Activated T-helper 1 cell treated with anti-CD3 and anti-CD28 coated beads, Interleukin-12 subunit alpha, Interleukin-12 subunit beta, Interleukin-2, Interleukin-4 antibody, amounts not matched to agents 30 ng/mL and 10 ng/mL and 1 ng/mL, durations not matched to agents 14 hours and 24 hours and 36 hours (primary cell): ENCODE measurements at regions not wholly inside any gene's neighbourhood (a gene's known extent, or its start where the extent isn't known, plus 50 kb on each side); places are given as distances from the start of the nearest gene placed in this dataset.

Experiments
- DNase-seq: peaks from one replicate; pipeline ENCODE4 v3.0.0; 2021; ENCODE audit warnings: low spot score
- H3K27ac Mint-ChIP-seq: one replicate; pipeline ENCODE4 v1.8.0; 2021; ENCODE audit warnings: mild to moderate bottlenecking, mixed read lengths
- H3K27me3 Mint-ChIP-seq: one replicate; pipeline ENCODE4 v1.8.0; 2022; ENCODE audit warnings: mild to moderate bottlenecking, moderate library complexity, mixed read lengths; ENCODE audit not compliant: insufficient read depth
- H3K36me3 Mint-ChIP-seq: one replicate; pipeline ENCODE4 v1.8.0; 2021; ENCODE audit warnings: low read depth, mixed read lengths
- H3K4me1 Mint-ChIP-seq: one replicate; pipeline ENCODE4 v1.8.0; 2021; ENCODE audit warnings: low read depth, mixed read lengths
- H3K4me3 Mint-ChIP-seq: one replicate; pipeline ENCODE4 v1.8.0; 2021; ENCODE audit warnings: mild to moderate bottlenecking, moderate library complexity, mixed read lengths
- H3K9me3 Mint-ChIP-seq: one replicate; pipeline ENCODE4 v1.8.0; 2021; ENCODE audit warnings: mixed read lengths
- intact Hi-C: fragments of 100-400 bp; cut with micrococcal nuclease; formaldehyde crosslinking; loops from one replicate; pipeline ENCODE4 v1.15.1; 2024

DNA sequence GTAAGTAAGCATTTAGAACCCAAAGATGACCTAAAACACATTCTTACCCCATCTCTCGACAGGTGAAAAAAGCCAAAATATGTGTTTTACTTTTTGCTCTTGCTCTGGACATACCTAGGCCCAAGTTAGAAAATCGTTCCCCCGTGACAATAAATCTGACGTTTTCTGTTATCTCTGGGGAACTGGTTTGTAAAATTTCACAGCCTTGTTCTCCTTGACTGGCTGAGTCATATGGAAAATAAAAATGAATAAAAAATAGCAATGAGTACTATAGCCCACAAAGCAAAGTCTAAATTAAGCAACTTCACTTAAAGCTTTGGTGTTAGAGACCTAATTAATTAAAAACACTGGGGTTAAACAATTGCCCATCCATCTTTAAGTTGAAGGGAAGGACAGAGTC lies 286.9 kb upstream of the CLINT1 start:
- no peak overlapping the region for H3K27ac Mint-ChIP-seq
- H3K4me1 Mint-ChIP-seq: no peaks in the 10 kb centered on the region
- H3K4me3 Mint-ChIP-seq: no peak overlapping the region
- no peak for DNase-seq
- intact Hi-C loops: no loop called here
- H3K27me3 Mint-ChIP-seq: no peaks in the 10 kb centered on the region
- H3K9me3 Mint-ChIP-seq: no peaks in the 10 kb centered on the region
- no peaks in the 10 kb centered on the region for H3K36me3 Mint-ChIP-seq

DNA sequence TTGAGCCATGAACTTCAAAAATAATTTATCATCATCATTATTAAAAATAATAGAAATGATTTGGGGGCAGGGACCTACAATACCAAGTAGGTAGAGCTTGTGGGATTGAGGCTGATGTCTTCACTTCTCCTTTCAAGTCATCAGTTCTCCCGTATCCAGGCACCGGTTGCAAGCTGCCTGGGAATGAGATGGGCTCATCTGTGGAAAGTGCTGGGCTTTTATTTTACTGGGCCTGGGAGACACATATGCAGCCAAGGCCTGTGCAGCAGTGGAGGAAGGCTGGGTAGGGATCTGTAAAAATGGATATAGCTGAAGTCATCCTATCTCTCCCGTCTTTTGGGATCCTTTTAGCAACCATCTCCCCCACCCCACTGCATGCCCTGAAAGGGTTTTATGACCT lies 284.1 kb upstream of the CLINT1 start:
- intact Hi-C loops: no loop called here
- H3K4me3 Mint-ChIP-seq: no peak overlapping the region

DNA sequence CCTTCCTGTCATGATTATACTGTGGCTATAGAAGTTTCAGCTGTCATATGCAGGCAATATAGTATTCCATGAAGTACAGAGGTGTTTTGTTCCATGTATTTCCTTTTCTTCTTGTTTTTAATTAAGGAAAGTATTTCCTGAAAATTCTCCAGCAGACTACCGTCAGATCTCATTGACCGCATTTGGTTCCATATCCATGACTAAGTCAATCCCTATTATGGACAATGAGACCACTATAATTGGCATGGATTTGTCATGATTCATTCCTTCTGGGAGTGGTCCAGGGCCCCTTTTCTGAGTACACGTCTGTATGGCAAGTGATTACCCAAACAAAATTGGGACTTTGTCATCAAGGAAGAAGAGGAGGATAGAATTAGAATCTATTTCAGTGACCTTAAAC lies 283.2 kb upstream of the CLINT1 start:
- no peak for DNase-seq
- H3K27ac Mint-ChIP-seq: no peak overlapping the region
- H3K36me3 Mint-ChIP-seq: no peaks in the 10 kb centered on the region
- no peaks in the 10 kb centered on the region for H3K9me3 Mint-ChIP-seq
- H3K4me1 Mint-ChIP-seq: no peaks in the 10 kb centered on the region
- no peak overlapping the region for H3K4me3 Mint-ChIP-seq
- H3K27me3 Mint-ChIP-seq: peaks cover 4% of the 10 kb centered on the region
- intact Hi-C loops: no loop called here

More for the DNA sequence above, 284.1 kb upstream of the CLINT1 start:
- no peaks in the 10 kb centered on the region for H3K36me3 Mint-ChIP-seq
- peaks cover 4% of the 10 kb centered on the region for H3K27me3 Mint-ChIP-seq
- DNase-seq: no peak
- H3K4me1 Mint-ChIP-seq: no peaks in the 10 kb centered on the region
- H3K27ac Mint-ChIP-seq: no peak overlapping the region
- H3K9me3 Mint-ChIP-seq: no peaks in the 10 kb centered on the region

DNA sequence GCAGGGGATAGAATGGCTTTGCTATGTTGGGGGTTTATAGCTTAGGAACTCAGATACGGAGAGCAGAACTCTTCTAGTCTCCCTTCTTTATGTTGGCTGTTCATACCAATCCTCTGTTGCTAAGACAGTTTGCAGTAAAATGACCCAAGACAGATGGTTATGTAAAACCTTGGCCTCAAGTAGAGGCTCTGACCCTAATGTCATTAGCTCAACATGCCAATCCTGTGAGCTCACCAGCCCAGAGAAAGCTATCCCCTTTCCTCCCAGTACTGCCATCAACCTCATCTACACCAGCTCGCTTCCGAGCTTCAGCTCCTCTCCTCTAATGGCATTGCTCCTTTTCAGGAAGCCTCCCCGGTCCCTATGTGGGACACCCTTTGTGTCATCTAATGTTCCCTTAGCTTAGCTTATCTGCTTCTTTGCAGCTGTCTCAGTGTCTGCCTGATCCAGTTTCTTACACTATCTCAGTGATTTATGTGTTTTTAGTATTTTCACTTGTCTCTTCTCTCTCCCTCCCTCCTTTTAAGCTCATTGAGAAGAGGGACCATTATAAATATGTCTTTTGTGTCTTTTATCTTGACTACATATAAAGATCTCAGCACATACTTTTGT lies 281.3 kb upstream of the CLINT1 start:
- H3K27ac Mint-ChIP-seq: no peak overlapping the region
- H3K4me1 Mint-ChIP-seq: no peaks in the 10 kb centered on the region
- H3K36me3 Mint-ChIP-seq: no peaks in the 10 kb centered on the region
- no peaks in the 10 kb centered on the region for H3K9me3 Mint-ChIP-seq
- intact Hi-C loops: no loop called here
- no peak for DNase-seq
- peaks cover 4% of the 10 kb centered on the region for H3K27me3 Mint-ChIP-seq
- no peak overlapping the region for H3K4me3 Mint-ChIP-seq

DNA sequence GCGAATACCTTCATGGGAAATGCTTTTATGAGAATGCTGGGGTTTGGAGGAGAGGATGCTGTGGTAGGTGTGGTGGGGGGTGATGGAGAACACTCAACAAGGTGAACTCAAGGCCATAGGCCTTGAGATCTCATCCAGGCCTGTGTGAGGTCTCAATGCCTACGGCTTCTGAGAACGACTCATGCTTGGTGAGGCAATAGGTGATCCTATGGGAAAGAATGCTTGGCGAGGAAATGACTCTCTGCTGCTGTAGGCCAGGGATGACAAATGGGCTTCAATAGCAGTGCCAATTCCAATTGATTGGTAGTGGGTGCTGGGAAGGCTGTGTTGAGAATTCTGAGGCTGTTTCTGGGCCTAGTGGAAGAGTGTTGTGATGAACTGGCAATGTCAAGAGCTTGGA lies 280.2 kb upstream of the CLINT1 start:
- Mint-ChIP-seq H3K27ac (no peak overlapping the region), H3K9me3 (no peaks in the 10 kb centered on the region), H3K4me3 (no peak overlapping the region), H3K27me3 (peaks cover 4% of the 10 kb centered on the region), H3K4me1 (no peaks in the 10 kb centered on the region), H3K36me3 (no peaks in the 10 kb centered on the region)
- DNase-seq: no peak
- intact Hi-C loops: no loop called here

DNA sequence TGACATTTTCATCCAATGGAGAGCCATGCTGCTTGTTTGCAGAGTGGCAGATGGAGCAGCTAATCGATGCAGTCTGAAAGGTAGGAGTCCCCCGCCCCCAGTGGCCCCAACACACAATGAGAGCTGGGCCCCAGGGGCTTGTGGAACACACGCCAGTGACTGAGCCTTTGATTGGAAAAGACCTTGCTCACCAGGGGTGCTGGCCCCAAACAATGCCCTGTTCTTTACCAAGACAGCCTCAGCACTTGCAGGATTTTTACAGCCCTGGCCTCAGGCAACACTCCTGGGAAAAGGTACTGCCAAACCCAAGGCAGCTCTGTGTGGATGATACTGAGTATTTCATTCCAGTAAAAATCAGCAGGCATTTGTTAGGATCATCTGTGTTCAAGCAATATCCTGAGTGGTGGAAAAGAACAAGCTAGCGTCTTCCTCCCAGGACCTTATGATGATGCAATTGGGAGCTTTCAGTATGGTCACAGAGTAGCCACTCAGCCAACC lies 276.8 kb upstream of the CLINT1 start:
- Mint-ChIP-seq H3K27me3 (peaks cover 4% of the 10 kb centered on the region), H3K4me3 (no peak overlapping the region), H3K4me1 (no peaks in the 10 kb centered on the region), H3K9me3 (no peaks in the 10 kb centered on the region), H3K36me3 (no peaks in the 10 kb centered on the region), H3K27ac (no peak overlapping the region)
- no peak for DNase-seq
- intact Hi-C loops: no loop called here

DNA sequence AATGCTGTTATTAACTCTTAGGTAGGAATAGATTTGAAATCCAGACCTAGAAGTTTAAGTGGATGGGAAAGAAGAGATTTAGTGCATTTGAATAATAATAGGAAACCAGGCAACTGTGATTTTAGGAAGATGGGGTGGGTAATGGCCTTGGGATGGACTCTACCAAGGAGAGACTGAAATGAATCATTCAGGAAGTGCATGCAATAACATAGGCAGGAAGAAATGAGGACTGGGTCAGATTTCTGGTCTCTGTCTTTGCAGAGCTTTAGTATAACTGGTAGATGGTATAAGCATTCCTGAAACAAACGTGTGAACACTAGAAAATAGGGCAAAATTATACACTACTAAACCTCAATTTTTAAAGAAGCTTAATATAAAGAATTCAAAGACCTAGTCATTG lies 274.4 kb upstream of the CLINT1 start:
- H3K4me1 Mint-ChIP-seq: no peaks in the 10 kb centered on the region
- no peaks in the 10 kb centered on the region for H3K9me3 Mint-ChIP-seq
- H3K27ac Mint-ChIP-seq: no peak overlapping the region
- no peak for DNase-seq
- H3K36me3 Mint-ChIP-seq: no peaks in the 10 kb centered on the region
- intact Hi-C loops: no loop called here
- no peak overlapping the region for H3K4me3 Mint-ChIP-seq
- peaks cover 1% of the 10 kb centered on the region for H3K27me3 Mint-ChIP-seq

DNA sequence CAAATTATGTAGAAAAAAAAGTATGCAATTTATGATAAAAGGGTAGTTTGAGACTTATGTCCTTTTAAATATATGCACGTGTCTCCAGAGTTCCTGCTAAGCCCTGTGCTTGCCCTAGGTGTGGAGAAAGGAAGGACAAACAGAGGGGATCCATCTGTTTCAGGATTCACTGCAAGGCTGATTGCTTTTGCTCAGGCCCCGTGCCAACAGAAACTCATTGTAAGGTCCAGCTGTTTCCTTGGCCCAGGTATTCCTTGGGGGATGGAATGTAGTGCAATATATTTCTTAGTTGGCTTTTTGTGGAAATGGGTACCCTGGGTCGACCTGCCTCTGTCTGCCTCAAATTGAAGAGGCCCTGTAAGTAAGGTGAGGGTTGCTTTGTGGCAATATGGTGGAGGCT lies 268.6 kb upstream of the CLINT1 start:
- Mint-ChIP-seq H3K4me1 (no peaks in the 10 kb centered on the region), H3K4me3 (no peak overlapping the region), H3K27ac (no peak overlapping the region), H3K36me3 (no peaks in the 10 kb centered on the region), H3K27me3 (peaks cover 1% of the 10 kb centered on the region), H3K9me3 (no peaks in the 10 kb centered on the region)
- no peak for DNase-seq
- intact Hi-C loops: no loop called here

DNA sequence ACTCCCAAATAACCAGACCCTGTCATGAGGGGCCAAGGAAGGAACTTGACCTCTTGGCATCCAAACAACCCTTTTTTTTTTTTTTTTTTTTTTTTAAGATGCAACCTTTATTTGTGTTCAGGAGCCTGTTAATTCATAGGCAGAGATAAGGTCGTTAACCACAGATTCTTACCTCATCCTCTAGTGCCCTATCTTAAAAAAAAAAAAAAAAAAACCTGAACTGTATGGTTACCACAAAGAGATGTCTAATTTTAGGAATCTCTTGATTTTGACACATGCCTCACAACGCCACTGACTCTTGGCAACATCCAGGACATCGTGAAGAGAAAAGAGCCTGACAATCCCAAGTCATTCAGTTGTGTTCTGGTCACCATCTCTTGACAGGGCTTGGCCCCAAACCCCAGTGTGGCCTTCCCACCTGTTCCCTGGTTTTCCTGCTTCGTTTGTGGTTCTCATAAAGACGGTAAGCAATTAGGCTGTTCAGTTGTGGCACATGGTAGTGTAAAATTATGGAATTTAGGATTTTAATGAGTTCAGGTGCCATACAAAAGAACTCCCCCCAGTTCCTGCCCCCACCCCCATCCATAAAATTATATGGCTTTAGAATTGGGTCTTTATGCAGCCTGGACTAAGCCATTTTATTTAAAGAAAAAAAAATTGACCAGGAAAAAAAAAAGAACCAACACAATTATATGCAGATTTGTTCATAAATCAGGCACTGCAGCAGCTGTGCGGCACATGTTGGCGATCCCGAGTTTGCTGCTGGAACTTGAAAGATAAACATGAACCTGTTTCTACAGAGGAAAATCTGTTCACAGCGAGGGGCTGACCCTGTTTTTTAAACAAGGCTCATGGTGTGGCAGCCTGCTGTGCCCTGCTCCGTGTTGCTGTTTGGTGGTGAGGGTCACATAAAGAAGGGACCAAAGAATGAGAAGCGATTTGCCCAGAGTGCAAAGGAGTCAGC lies 267.8 kb upstream of the CLINT1 start:
- no peaks in the 10 kb centered on the region for H3K36me3 Mint-ChIP-seq
- H3K4me1 Mint-ChIP-seq: no peaks in the 10 kb centered on the region
- no peak for DNase-seq
- peaks cover 1% of the 10 kb centered on the region for H3K27me3 Mint-ChIP-seq
- no peak overlapping the region for H3K4me3 Mint-ChIP-seq
- intact Hi-C loops: no loop called here
- no peaks in the 10 kb centered on the region for H3K9me3 Mint-ChIP-seq
- H3K27ac Mint-ChIP-seq: no peak overlapping the region

DNA sequence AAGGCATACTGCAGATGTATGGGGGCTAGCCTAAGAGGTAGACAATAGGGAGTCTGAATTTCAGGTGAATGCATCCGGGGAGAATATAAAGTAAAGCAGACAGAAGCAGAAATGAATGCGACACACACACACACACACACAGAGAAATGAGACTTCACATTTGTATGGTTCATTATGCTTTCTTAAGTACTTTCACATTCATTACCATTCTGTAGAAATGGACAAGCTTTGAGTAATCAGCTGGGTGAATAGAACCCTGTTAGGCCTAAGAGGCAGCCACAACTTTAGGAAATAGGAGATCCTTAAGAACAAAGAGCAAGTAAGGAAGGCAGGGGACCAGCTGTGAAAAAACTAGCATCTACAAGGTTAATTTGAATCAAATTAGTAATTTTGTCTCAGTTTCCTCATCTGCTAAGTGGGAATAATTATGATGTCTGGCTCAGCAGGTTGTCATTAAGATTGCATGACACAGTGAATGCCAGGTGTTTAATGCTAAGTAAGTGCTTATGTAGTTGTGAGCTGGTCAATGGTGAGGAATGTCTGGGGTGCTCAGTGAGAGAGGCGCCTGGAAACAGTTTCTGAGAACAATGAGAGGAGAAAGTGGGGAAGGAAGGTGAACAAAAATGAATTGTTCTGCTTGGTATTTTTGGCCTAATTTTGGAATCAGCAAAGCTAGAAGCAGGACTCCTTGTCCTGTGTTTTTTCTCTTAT lies 265.8 kb upstream of the CLINT1 start:
- Mint-ChIP-seq H3K9me3 (no peaks in the 10 kb centered on the region), H3K4me1 (no peaks in the 10 kb centered on the region), H3K36me3 (no peaks in the 10 kb centered on the region), H3K4me3 (no peak overlapping the region), H3K27ac (no peak overlapping the region), H3K27me3 (peaks cover 1% of the 10 kb centered on the region)
- intact Hi-C loops: no loop called here
- no peak for DNase-seq

DNA sequence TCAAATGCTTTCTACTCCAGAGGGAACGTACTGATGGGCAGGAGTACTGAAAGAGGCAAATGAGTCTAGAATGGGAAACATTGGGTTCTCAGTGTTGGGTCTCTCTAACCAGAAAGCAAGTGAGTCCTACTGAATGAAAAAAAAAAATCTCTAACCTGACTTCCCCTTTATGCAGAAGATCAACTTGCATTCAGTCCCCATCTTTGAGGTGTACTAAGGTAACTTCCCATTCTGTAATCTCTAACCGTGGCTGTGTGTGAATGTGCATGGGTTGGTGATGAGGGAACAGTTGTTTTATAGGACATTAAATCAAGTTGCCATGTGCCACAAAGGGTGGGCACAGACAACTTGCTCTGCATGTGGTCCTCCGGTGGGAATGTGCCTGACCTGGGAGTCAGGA lies 264.6 kb upstream of the CLINT1 start:
- DNase-seq: no peak
- no peaks in the 10 kb centered on the region for H3K36me3 Mint-ChIP-seq
- intact Hi-C loops: no loop called here
- no peak overlapping the region for H3K27ac Mint-ChIP-seq
- no peaks in the 10 kb centered on the region for H3K9me3 Mint-ChIP-seq
- H3K27me3 Mint-ChIP-seq: peaks cover 3% of the 10 kb centered on the region
- H3K4me3 Mint-ChIP-seq: no peak overlapping the region
- no peaks in the 10 kb centered on the region for H3K4me1 Mint-ChIP-seq

DNA sequence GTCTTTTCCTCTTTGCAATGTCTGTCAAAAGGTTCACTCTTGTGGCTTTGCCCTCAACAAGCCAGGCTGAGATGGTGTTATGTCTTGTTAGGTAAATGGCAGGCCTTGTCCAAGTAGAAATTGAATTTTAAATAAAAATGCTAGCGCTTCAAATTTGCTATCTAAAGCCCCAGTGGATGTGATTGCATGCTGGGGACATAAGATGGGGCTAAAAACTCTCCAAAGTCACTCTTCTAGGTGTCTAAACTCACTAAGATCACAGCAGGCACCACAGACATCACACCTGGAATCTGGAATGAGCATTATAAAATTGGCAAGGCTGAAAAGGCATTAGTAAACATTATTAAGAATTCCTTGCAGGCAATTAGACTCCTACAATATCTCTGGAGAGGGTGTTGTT lies 262.7 kb upstream of the CLINT1 start:
- no peaks in the 10 kb centered on the region for H3K4me1 Mint-ChIP-seq
- peaks cover 3% of the 10 kb centered on the region for H3K27me3 Mint-ChIP-seq
- H3K27ac Mint-ChIP-seq: no peak overlapping the region
- H3K9me3 Mint-ChIP-seq: no peaks in the 10 kb centered on the region
- intact Hi-C loops: no loop called here
- no peaks in the 10 kb centered on the region for H3K36me3 Mint-ChIP-seq
- no peak for DNase-seq
- no peak overlapping the region for H3K4me3 Mint-ChIP-seq

DNA sequence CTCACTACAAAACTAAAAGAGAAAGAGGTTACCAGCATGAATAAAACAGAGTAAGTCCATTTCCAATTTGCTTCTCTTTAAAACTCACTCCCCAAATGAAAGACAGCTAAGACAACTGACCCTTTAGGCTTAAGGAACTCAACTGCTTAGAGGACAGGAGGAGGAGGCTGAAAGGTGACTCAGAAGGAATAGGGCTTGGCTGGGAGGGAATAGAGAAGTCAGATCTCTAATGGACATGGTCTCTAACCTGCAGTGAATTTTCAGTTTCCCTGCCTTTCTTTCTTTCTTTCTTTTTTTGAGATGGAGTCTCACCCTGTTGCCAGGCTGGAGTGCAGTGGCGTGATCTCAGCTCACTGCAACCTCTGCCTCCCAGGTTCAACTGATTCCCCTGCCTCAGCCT lies 261.8 kb upstream of the CLINT1 start:
- Mint-ChIP-seq H3K36me3 (no peaks in the 10 kb centered on the region), H3K4me3 (no peak overlapping the region), H3K9me3 (no peaks in the 10 kb centered on the region), H3K4me1 (no peaks in the 10 kb centered on the region), H3K27ac (no peak overlapping the region), H3K27me3 (peaks cover 4% of the 10 kb centered on the region)
- intact Hi-C loops: no loop called here
- no peak for DNase-seq
